ENCODE measurements at regions not wholly inside any gene's neighbourhood (a gene's known extent, or its start where the extent isn't known, plus 50 kb on each side); places are given as distances from the start of the nearest gene placed in this dataset.

DNA sequence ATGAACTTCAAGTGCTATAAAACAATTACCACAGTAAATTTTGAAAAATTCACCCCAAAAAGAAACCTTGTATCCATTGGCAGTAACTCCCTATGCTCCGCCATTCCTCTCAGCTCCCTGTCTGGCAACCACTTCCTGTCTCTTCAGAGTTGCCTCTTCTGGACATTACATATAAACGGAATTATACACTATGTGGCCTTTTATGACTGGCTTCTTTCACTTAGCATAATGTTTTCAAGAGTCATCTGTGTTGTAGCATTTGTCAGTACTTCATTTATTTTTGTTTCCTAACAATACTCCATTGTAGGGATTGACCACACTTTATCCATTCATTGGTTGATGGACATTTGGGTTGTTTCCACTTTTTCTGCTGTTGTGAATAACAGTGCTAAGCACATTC lies 50.1 kb downstream of the CEP43 start:
- no peak for TF ChIP-seq POLR2A (IDR thresholded peaks at IDR 0.05)
- TF ChIP-seq EP300 (IDR thresholded peaks at IDR 0.05): no peak
- TF ChIP-seq, protein P1, sequence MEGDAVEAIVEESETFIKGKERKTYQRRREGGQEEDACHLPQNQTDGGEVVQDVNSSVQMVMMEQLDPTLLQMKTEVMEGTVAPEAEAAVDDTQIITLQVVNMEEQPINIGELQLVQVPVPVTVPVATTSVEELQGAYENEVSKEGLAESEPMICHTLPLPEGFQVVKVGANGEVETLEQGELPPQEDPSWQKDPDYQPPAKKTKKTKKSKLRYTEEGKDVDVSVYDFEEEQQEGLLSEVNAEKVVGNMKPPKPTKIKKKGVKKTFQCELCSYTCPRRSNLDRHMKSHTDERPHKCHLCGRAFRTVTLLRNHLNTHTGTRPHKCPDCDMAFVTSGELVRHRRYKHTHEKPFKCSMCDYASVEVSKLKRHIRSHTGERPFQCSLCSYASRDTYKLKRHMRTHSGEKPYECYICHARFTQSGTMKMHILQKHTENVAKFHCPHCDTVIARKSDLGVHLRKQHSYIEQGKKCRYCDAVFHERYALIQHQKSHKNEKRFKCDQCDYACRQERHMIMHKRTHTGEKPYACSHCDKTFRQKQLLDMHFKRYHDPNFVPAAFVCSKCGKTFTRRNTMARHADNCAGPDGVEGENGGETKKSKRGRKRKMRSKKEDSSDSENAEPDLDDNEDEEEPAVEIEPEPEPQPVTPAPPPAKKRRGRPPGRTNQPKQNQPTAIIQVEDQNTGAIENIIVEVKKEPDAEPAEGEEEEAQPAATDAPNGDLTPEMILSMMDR (IDR thresholded peaks at IDR 0.05): no peak
- peaks cover 2% of the 10 kb centered on the region for H3K36me3 ChIP-seq
- no peaks in the 10 kb centered on the region for H3K9me3 ChIP-seq
- no peak overlapping the region for H3K27ac ChIP-seq
- no peaks in the 10 kb centered on the region for H3K4me1 ChIP-seq (ENCODE audit: insufficient read depth)
- DNase-seq: no peak
- no peak overlapping the region for H3K4me3 ChIP-seq
- intact Hi-C loops (cut with DNase I): no loop called here
- H3K27me3 ChIP-seq: no peaks in the 10 kb centered on the region
- 84 to 94% (median 84%) methylated on average over 2 of the region's 2 CpGs for WGBS, 3 donors

DNA sequence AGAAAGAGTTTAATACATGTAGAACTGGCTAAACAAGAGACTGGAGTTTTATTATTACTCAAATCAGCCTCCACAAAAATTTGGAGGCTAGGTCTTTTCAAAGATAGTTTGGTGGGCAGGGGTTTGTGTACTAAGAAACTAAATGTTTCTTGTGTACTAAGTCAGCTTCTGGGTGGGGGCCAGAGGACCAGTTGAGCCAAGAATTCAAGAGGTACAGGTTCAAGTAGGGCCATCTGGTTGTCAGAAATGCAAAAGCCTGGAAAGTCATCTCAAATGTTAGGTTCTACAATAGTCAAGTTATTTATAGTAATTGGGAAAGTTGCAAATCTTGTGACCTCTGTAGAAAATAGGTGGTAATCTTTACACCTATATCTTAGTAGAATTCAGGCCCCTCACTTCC lies 51.7 kb downstream of the CEP43 start:
- Histone ChIP-seq H3K9me3 (no peaks in the 10 kb centered on the region), H3K36me3 (peaks cover 2% of the 10 kb centered on the region), H3K27me3 (no peaks in the 10 kb centered on the region), H3K27ac (no peak overlapping the region), H3K4me1 (ENCODE audit: insufficient read depth) (peaks cover 1% of the 10 kb centered on the region), H3K4me3 (no peak overlapping the region)
- DNase-seq: no peak
- TF ChIP-seq EP300 (IDR thresholded peaks at IDR 0.05): no peak
- no peak for TF ChIP-seq POLR2A (IDR thresholded peaks at IDR 0.05)
- TF ChIP-seq, protein P1 (IDR thresholded peaks at IDR 0.05): no peak
- intact Hi-C loops (cut with DNase I): no loop called here

DNA sequence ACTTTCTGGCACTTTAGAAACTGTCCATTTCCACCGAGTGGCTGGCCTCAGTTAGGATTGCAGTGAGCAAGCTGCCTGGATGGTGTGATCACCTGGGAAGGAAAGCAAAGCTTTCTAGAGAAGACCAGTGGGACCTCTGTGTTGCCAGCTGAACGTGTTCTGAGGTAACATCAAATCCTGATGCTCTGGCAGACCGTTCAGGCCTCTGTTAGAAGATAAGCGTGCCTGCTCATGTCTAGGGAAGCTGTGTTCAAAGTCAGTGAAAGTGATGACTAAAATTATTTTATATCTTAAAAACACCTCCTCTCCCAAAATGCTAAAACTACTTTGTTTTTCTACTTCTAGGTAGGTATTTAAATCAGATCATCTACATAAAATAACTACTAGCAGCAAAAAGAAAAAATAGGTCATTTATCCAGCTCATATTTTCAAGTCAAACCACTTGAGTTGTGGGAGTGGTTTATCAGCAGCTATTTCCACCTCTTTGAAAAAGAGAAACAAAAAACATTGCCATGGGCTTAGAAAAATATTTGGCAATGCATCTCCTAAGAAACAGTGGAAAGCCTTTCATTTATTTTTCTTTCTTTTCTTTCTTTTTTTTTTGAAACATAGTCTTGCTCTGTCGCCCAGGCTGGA lies 54.8 kb downstream of the CEP43 start:
- Histone ChIP-seq H3K9me3 (no peaks in the 10 kb centered on the region), H3K27ac (no peak overlapping the region), H3K36me3 (peaks cover 2% of the 10 kb centered on the region), H3K27me3 (no peaks in the 10 kb centered on the region), H3K4me1 (ENCODE audit: insufficient read depth) (peaks cover 2% of the 10 kb centered on the region), H3K4me3 (no peak overlapping the region)
- 15 to 28% (median 24%) methylated on average over 5 of the region's 5 CpGs for WGBS, 3 donors
- TF ChIP-seq EP300 (IDR thresholded peaks at IDR 0.05) (no peak), POLR2A (IDR thresholded peaks at IDR 0.05) (no peak)
- TF ChIP-seq, protein P1 (IDR thresholded peaks at IDR 0.05): no peak
- intact Hi-C loops (cut with DNase I): no loop called here
- no peak for DNase-seq

DNA sequence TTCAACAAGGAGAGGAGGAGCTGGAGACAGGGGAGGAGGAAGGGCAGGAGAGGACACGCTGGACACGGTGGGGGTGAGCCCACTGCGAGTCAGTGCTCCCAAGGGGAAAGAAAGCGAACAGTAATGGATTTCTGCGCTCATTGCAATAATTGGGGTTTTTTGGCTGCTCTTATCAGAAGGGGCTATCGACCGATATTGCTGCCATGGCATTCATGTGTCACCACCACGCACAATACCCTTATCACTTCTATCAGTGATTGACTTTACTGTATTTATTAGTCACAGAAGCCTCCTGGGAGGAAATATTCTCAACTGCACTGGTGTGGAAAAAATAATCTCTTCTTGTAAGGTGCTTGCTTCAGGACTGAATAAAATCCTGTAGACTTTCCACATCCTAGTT lies 55.8 kb downstream of the CEP43 start:
- DNase-seq: no peak
- no peak overlapping the region for H3K4me3 ChIP-seq
- WGBS, 3 donors: 83 to 91% (median 86%) methylated on average over 8 of the region's 8 CpGs
- H3K9me3 ChIP-seq: no peaks in the 10 kb centered on the region
- no peak overlapping the region for H3K27ac ChIP-seq
- no peak for TF ChIP-seq EP300 (IDR thresholded peaks at IDR 0.05)
- TF ChIP-seq, protein P1 (IDR thresholded peaks at IDR 0.05): no peak
- no peak for TF ChIP-seq POLR2A (IDR thresholded peaks at IDR 0.05)
- intact Hi-C loops (cut with DNase I): no loop called here
- peaks cover 2% of the 10 kb centered on the region for H3K4me1 ChIP-seq (ENCODE audit: insufficient read depth)
- H3K36me3 ChIP-seq: no peaks in the 10 kb centered on the region
- no peaks in the 10 kb centered on the region for H3K27me3 ChIP-seq

All from ovary (tissue), 7 donors.